HEK293 (cell line): ENCODE measurements at regions not wholly inside any gene's neighbourhood (a gene's known extent, or its start where the extent isn't known, plus 50 kb on each side); places are given as distances from the start of the nearest gene placed in this dataset.
"Not testable (repeated sequence)": the region's sequence is repeated elsewhere in the genome, so short reads cannot be mapped to it uniquely, and the experiment has no call there.

Experiments
- CTCF ChIA-PET: fragments of 350-600 bp; formaldehyde crosslinking; extraction: SDS; loops from one replicate; lab custom pipeline; 2021; ENCODE audit warnings: antibody characterized with exemption; lab: Yijun Ruan, JAX
- POLR2A ChIA-PET: fragments of 300-600 bp; formaldehyde crosslinking; extraction: SDS; loops from one replicate; lab custom pipeline; 2020; ENCODE audit warnings: antibody characterized with exemption, inconsistent platforms; lab: Yijun Ruan, JAX
- H3K27ac ChIP-seq: fragments of 200-500 bp; sonication (Bioruptor generic); 2 replicates; pipeline ENCODE4 v1.5.1; 2014; ENCODE audit warnings: low read depth, low read length, control low read depth, inconsistent platforms; ENCODE audit errors: extremely low read depth
- H3K36me3 ChIP-seq, 2 experiments: fragments of 200-500 bp in 1 of 2; sonication (Bioruptor generic) in 1 of 2; 1 replicate in 1 of 2; 2 replicates in 1 of 2; pipeline ENCODE4 v1.5.1; 2014 to 2017; ENCODE audit warnings: inconsistent platforms in 2 of 2, low read length in 2 of 2; ENCODE audit not compliant: control insufficient read depth in 2 of 2, insufficient read depth in 1 of 2
- H3K4me1 ChIP-seq: fragments of 200-500 bp; sonication (Bioruptor generic); 2 replicates; pipeline ENCODE4 v1.5.1; 2014; ENCODE audit warnings: mild to moderate bottlenecking, low read length, inconsistent platforms; ENCODE audit not compliant: control insufficient read depth, insufficient read depth
- H3K4me3 ChIP-seq: 2 replicates; pipeline ENCODE4 v1.5.1; 2011; ENCODE audit warnings: low read depth, mild to moderate bottlenecking, control low read depth, low read length, moderate library complexity
- H3K9me3 ChIP-seq: fragments of 200-500 bp; sonication (Bioruptor generic); 2 replicates; pipeline ENCODE4 v1.5.1; 2014; ENCODE audit warnings: low read depth, low read length, inconsistent platforms; ENCODE audit not compliant: control insufficient read depth, insufficient read depth
- GLI4 ChIP-seq: fragments of 450-650 bp; formaldehyde crosslinking; IDR thresholded peaks from 2 replicates; pipeline ENCODE4 v1.5.1; 2016; ENCODE audit warnings: missing biosample characterization, missing genetic modification characterization
- HOXA7 ChIP-seq: sonication (generic); formaldehyde crosslinking; IDR thresholded peaks from 2 replicates; pipeline ENCODE4 v1.8.1; 2022; ENCODE audit warnings: missing genetic modification reagents, borderline replicate concordance
- KLF10 ChIP-seq: fragments of 450-650 bp; IDR thresholded peaks from 2 replicates; pipeline ENCODE4 v1.5.1; 2018; ENCODE audit warnings: missing biosample characterization, mild to moderate bottlenecking, missing genetic modification characterization
- RBAK ChIP-seq: fragments of 450-650 bp; formaldehyde crosslinking; IDR thresholded peaks from 2 replicates; pipeline ENCODE4 v1.5.1; 2016; ENCODE audit warnings: missing biosample characterization, missing genetic modification characterization
- SCRT2 ChIP-seq: fragments of 450-650 bp; formaldehyde crosslinking; IDR thresholded peaks from 2 replicates; pipeline ENCODE4 v1.5.1; 2016; ENCODE audit warnings: missing biosample characterization, missing genetic modification characterization
- ZBTB20 ChIP-seq: fragments of 450-650 bp; formaldehyde crosslinking; IDR thresholded peaks from 2 replicates; pipeline ENCODE4 v1.5.1; 2016; ENCODE audit warnings: missing biosample characterization, missing genetic modification characterization
- ZNF146 ChIP-seq: fragments of 450-650 bp; formaldehyde crosslinking; IDR thresholded peaks from 2 replicates; pipeline ENCODE4 v1.5.1; 2016; ENCODE audit warnings: missing biosample characterization, missing genetic modification characterization
- ZNF155 ChIP-seq: fragments of 450-650 bp; formaldehyde crosslinking; IDR thresholded peaks from 2 replicates; pipeline ENCODE4 v1.5.1; 2016; ENCODE audit warnings: missing biosample characterization, missing genetic modification characterization
- ZNF174 ChIP-seq: fragments of 450-650 bp; formaldehyde crosslinking; IDR thresholded peaks from 2 replicates; pipeline ENCODE4 v1.5.0; 2017; ENCODE audit warnings: missing biosample characterization, mild to moderate bottlenecking, missing genetic modification characterization
- ZNF248 ChIP-seq: fragments of 450-650 bp; formaldehyde crosslinking; IDR thresholded peaks from 2 replicates; pipeline ENCODE4 v1.5.1; 2017; ENCODE audit warnings: missing biosample characterization, missing genetic modification characterization
- ZNF549 ChIP-seq: fragments of 450-650 bp; IDR thresholded peaks from 2 replicates; pipeline ENCODE4 v1.5.1; 2018; ENCODE audit warnings: missing biosample characterization, missing genetic modification characterization, mild to moderate bottlenecking, inconsistent platforms, moderate library complexity
- ZNF610 ChIP-seq: fragments of 450-650 bp; formaldehyde crosslinking; IDR thresholded peaks from 2 replicates; pipeline ENCODE4 v1.5.1; 2016; ENCODE audit warnings: missing biosample characterization, missing genetic modification characterization, borderline replicate concordance
- ZNF830 ChIP-seq: fragments of 450-650 bp; IDR thresholded peaks from 2 replicates; pipeline ENCODE4 v1.5.0; 2018; ENCODE audit warnings: missing biosample characterization, missing genetic modification characterization, low read depth, mild to moderate bottlenecking, moderate library complexity
- TF ChIP-seq, protein P1 (sequence below): fragments of 450-650 bp; formaldehyde crosslinking; IDR thresholded peaks from 2 replicates; pipeline ENCODE4 v1.5.1; 2016; ENCODE audit warnings: missing biosample characterization, missing genetic modification characterization
- TF ChIP-seq, protein P2 (sequence below): IDR thresholded peaks from 2 replicates; pipeline ENCODE4 v1.6.1; 2011; ENCODE audit warnings: mild to moderate bottlenecking, low read depth, low read length, borderline replicate concordance

DNA sequence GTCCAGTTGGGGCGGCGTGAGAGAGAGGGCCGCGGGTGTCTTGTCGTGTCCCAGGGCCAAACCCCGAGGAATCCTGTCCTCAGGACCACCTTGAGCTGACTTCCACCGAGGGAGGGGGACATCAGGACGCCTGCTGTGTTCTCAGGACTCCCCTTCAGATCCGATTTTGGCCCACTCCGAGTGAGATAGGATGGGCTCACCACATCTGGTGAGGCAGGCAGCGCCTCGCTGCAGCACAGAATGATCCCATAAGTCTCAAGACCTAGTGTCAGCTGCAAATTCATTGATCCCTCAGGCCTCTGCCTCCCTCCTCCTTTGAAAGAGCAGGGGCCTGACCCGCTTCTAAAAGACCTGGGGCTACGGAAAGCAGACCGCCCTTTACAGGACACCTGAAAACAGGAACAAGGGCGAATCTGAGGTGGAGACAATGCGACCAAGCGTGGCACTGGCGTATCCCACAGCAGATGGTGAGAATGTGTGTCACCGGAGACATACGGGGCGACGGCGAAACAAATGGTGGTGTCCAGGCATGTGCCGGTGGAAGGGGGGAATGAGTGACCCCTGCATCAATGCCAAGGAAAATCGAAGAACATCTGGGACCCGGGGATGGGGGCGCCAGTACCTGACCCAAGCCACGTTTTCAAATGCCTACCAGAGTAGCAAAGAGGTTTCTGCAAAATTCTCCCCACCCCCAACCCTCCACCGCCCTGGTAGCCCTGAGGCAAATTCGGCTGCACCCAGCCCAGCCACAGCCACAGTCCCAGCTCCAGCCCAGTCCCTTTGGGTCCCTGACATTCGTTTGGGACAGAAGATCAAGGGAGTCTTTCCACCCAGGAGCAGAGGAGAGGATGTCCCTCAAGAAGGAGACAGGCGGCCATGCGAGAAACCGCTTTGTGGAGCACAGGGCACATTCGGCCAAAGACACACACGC is 162.1 kb upstream of the ZNF337 start:
- Histone ChIP-seq H3K27ac (no peak overlapping the region), H3K36me3 (no peaks in the 10 kb centered on the region), H3K9me3 (no peaks in the 10 kb centered on the region), H3K4me3 (no peak overlapping the region), H3K4me1 (no peaks in the 10 kb centered on the region; the same call in 1 of the 2 replicates)
- CTCF ChIA-PET = no interaction called here
- TF ChIP-seq ZNF248 (tag by site-specific recombination) = no peak
- no peak for TF ChIP-seq HOXA7 (CRISPR knock-in tag)
- no peak for TF ChIP-seq ZNF830 (tag by site-specific recombination)
- TF ChIP-seq, protein P1, sequence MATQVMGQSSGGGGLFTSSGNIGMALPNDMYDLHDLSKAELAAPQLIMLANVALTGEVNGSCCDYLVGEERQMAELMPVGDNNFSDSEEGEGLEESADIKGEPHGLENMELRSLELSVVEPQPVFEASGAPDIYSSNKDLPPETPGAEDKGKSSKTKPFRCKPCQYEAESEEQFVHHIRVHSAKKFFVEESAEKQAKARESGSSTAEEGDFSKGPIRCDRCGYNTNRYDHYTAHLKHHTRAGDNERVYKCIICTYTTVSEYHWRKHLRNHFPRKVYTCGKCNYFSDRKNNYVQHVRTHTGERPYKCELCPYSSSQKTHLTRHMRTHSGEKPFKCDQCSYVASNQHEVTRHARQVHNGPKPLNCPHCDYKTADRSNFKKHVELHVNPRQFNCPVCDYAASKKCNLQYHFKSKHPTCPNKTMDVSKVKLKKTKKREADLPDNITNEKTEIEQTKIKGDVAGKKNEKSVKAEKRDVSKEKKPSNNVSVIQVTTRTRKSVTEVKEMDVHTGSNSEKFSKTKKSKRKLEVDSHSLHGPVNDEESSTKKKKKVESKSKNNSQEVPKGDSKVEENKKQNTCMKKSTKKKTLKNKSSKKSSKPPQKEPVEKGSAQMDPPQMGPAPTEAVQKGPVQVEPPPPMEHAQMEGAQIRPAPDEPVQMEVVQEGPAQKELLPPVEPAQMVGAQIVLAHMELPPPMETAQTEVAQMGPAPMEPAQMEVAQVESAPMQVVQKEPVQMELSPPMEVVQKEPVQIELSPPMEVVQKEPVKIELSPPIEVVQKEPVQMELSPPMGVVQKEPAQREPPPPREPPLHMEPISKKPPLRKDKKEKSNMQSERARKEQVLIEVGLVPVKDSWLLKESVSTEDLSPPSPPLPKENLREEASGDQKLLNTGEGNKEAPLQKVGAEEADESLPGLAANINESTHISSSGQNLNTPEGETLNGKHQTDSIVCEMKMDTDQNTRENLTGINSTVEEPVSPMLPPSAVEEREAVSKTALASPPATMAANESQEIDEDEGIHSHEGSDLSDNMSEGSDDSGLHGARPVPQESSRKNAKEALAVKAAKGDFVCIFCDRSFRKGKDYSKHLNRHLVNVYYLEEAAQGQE (tag by site-specific recombination) = no peak
- no peak for TF ChIP-seq ZNF146 (tag by site-specific recombination)
- TF ChIP-seq RBAK (tag by site-specific recombination) = no peak
- TF ChIP-seq ZNF155 (tag by site-specific recombination) = no peak
- no peak for TF ChIP-seq ZBTB20 (tag by site-specific recombination)
- TF ChIP-seq GLI4 (tag by site-specific recombination) = no peak
- TF ChIP-seq ZNF610 (tag by site-specific recombination) = no peak
- no peak for TF ChIP-seq SCRT2 (tag by site-specific recombination)
- TF ChIP-seq KLF10 (tag by site-specific recombination) = no peak
- no peak for TF ChIP-seq ZNF174
- TF ChIP-seq, protein P2, sequence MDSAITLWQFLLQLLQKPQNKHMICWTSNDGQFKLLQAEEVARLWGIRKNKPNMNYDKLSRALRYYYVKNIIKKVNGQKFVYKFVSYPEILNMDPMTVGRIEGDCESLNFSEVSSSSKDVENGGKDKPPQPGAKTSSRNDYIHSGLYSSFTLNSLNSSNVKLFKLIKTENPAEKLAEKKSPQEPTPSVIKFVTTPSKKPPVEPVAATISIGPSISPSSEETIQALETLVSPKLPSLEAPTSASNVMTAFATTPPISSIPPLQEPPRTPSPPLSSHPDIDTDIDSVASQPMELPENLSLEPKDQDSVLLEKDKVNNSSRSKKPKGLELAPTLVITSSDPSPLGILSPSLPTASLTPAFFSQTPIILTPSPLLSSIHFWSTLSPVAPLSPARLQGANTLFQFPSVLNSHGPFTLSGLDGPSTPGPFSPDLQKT = no peak
- TF ChIP-seq ZNF549 = no peak
- POLR2A ChIA-PET = no interaction called here

DNA sequence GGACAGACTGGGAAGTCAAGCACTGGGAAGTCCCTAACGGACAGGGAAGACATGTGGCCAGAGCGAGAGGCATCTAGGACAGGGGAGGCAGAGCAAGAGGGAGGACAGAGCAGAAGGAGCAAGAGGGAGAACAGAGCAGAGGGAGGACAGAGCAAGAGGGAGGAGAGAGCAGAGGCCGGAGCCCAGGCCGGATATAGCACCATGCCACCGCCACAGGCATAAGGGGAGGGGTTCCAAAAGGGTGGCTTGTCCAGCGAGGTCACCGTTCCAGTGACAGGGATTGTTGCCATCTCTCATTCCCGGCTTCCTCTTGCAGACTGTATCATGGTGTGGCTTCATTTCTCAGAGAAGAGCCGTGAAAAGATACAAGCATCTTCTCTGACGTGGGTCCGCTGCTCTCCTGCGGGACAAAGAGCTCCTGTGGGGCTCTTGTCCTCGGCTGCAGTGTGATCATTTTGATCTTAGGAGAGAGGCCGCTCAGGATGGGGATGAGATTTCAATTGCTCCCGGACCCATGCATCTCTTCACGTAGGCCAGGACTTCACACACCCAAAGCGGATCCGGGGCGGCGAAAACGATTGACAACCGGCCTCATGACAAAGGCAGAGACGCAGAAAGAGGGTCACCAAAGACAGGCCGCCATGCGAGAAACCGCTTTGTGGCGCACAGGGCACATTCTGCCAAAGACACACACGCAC is 160.6 kb upstream of the ZNF337 start:
- H3K9me3 ChIP-seq, POLR2A ChIA-PET, H3K4me3 ChIP-seq, H3K36me3 ChIP-seq, H3K27ac ChIP-seq, H3K4me1 ChIP-seq: not testable (repeated sequence)
- CTCF ChIA-PET = interaction anchor here (0.6 kb wide), 1 partner anchor 148 kb away, joined by 3 read pairs; no protein-coding TSS in a partner anchor
